Testis (tissue), 2 donors: ENCODE measurements at regions not wholly inside any gene's neighbourhood (a gene's known extent, or its start where the extent isn't known, plus 50 kb on each side); places are given as distances from the start of the nearest gene placed in this dataset.

Experiments used
- DNase-seq: peaks from one replicate; pipeline ENCODE4 v3.0.0-alpha.2; 2019
- H3K27ac ChIP-seq, 2 donors: fragments of 200-600 bp; sonication (generic); one replicate each; pipeline ENCODE4 v1.5.1; 2019
- H3K27me3 ChIP-seq: fragments of 200-600 bp; sonication (generic); one replicate; pipeline ENCODE4 v1.5.1; 2019
- H3K36me3 ChIP-seq: fragments of 200-600 bp; sonication (generic); one replicate; pipeline ENCODE4 v1.5.1; 2017; ENCODE audit warnings: low read depth; ENCODE audit errors: missing control alignments
- H3K4me1 ChIP-seq: fragments of 200-600 bp; sonication (generic); one replicate; pipeline ENCODE4 v1.5.1; 2019
- H3K4me3 ChIP-seq, 2 donors: fragments of 200-600 bp; sonication (generic); one replicate each; pipeline ENCODE4 v1.5.1; 2017 to 2019
- H3K9me3 ChIP-seq: fragments of 200-600 bp; sonication (generic); one replicate; pipeline ENCODE4 v1.5.1; 2017
- POLR2A ChIP-seq: fragments of 450-650 bp; IDR thresholded peaks from one replicate; pipeline ENCODE4 v1.6.1; 2017; ENCODE audit warnings: antibody characterized with exemption, mild to moderate bottlenecking, moderate library complexity
- WGBS, 2 donors: methylation state at CpG; one replicate each; pipeline ENCODE4 v1.1.5; 2018; 5-methylcytosine and 5-hydroxymethylcytosine counted together
- intact Hi-C: fragments of 100-400 bp; cut with DNase I; formaldehyde crosslinking; loops from one replicate; pipeline ENCODE4 v1.15.1; 2023; ENCODE audit warnings: low total_unique reads
- TF ChIP-seq, protein P1 (sequence below), 3 experiments: fragments of 450-650 bp in 2 of 3; fragments of 200-600 bp in 1 of 3; sonication (generic) in 1 of 3; IDR thresholded peaks; one replicate each; pipeline ENCODE4 v1.5.1; 2016 to 2019; ENCODE audit warnings: antibody characterized with exemption in 3 of 3, mild to moderate bottlenecking in 2 of 3, moderate library complexity in 1 of 3

DNA sequence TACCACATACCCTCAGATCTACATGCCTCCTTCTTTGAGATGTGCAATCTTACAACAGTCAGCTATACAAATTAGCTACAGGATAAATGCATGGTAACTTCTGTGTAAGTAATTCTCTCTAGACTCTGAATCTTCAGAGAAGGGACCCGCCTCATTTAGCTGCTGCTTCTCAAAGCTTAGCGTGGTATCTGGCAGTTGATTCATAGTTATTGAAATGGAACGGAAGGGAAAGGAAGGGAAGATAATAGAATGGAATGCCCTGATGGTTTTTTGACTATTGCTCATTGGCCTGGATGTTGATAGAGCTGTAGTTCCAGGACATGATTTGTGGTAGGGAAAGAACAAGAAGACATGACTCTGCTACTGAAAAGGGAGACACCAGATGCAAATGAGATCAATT is 498.1 kb upstream of the CRIM1 start:
- WGBS, 2 donors = 61 to 70% methylated on average over 3 of the region's 3 CpGs
- no peaks in the 10 kb centered on the region for H3K36me3 ChIP-seq
- intact Hi-C loops = no loop called here
- H3K4me3 ChIP-seq = no peak overlapping the region
- DNase-seq = no peak
- H3K27me3 ChIP-seq = no peaks in the 10 kb centered on the region
- no peaks in the 10 kb centered on the region for H3K9me3 ChIP-seq
- TF ChIP-seq POLR2A = no peak
- TF ChIP-seq, protein P1, sequence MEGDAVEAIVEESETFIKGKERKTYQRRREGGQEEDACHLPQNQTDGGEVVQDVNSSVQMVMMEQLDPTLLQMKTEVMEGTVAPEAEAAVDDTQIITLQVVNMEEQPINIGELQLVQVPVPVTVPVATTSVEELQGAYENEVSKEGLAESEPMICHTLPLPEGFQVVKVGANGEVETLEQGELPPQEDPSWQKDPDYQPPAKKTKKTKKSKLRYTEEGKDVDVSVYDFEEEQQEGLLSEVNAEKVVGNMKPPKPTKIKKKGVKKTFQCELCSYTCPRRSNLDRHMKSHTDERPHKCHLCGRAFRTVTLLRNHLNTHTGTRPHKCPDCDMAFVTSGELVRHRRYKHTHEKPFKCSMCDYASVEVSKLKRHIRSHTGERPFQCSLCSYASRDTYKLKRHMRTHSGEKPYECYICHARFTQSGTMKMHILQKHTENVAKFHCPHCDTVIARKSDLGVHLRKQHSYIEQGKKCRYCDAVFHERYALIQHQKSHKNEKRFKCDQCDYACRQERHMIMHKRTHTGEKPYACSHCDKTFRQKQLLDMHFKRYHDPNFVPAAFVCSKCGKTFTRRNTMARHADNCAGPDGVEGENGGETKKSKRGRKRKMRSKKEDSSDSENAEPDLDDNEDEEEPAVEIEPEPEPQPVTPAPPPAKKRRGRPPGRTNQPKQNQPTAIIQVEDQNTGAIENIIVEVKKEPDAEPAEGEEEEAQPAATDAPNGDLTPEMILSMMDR (IDR thresholded peaks at IDR 0.05) = no peak
- no peak overlapping the region for H3K27ac ChIP-seq
- no peaks in the 10 kb centered on the region for H3K4me1 ChIP-seq

- no peak for DNase-seq
- TF ChIP-seq POLR2A = no peak
- TF ChIP-seq, protein P1 (IDR thresholded peaks at IDR 0.05) = no peak
- intact Hi-C loops = no loop called here
- Histone ChIP-seq H3K9me3 (no peaks in the 10 kb centered on the region), H3K4me3 (no peak overlapping the region), H3K27me3 (no peaks in the 10 kb centered on the region), H3K4me1 (no peaks in the 10 kb centered on the region), H3K36me3 (no peaks in the 10 kb centered on the region), H3K27ac (no peak overlapping the region)
Observed at GRCh38 chr2:35831385-35831784, 524.2 kb upstream of the CRIM1 start.

GRCh38 chr2:35830833-35831232 is 524.7 kb upstream of the CRIM1 start:
- H3K4me3 ChIP-seq = no peak overlapping the region
- no peaks in the 10 kb centered on the region for H3K27me3 ChIP-seq
- TF ChIP-seq, protein P1 (IDR thresholded peaks at IDR 0.05) = no peak
- TF ChIP-seq POLR2A = no peak
- DNase-seq = no peak
- no peaks in the 10 kb centered on the region for H3K36me3 ChIP-seq
- WGBS, 2 donors = 81 to 97% methylated on average over 1 of the region's 1 CpG
- no peaks in the 10 kb centered on the region for H3K9me3 ChIP-seq
- H3K27ac ChIP-seq = no peak overlapping the region
- intact Hi-C loops = no loop called here
- no peaks in the 10 kb centered on the region for H3K4me1 ChIP-seq

DNA sequence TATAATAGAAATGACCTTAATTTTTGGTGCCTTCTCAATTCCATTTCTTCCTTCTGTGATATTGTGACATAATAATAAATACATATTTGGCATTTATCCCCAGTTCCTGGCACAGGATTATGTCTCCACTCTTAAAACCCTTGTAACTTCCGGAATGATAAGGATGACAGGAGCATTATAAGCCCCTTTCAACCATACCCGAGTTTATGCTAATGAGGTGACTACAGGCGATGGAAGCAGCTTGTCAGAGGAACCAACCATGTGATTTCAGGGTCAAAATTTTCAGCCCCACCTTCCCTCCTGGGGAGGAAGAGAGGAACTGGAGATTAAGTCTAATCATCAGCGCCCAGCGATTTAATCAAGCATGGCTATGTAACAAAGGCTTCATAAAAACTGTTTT is 528.5 kb upstream of the CRIM1 start:
- Histone ChIP-seq H3K9me3 (no peaks in the 10 kb centered on the region), H3K27me3 (no peaks in the 10 kb centered on the region), H3K36me3 (no peaks in the 10 kb centered on the region), H3K4me1 (no peaks in the 10 kb centered on the region), H3K27ac (no peak overlapping the region), H3K4me3 (no peak overlapping the region)
- no peak for DNase-seq
- TF ChIP-seq POLR2A = no peak
- TF ChIP-seq, protein P1 (IDR thresholded peaks at IDR 0.05) = no peak
- intact Hi-C loops = no loop called here
- WGBS, 2 donors = 57 to 58% methylated on average over 5 of the region's 5 CpGs

DNA sequence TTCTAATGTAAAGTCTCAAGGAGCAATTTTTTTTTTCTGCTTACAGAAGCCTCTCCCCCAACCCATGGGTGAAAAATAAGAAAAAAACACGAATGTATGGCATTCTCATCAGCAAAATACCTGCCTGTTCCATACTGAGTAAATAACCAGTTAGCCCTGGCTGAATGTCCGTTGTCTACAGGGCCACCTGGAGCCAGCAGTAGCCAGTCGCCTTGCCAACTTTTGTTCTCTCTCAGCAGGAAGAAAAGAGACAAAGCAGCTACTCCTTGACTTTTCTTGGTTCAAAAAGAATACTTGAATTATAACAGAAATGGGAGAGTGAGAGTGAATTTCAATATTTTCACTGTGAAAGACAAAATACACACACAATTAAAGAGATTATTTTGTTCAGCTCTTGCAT is 532.9 kb upstream of the CRIM1 start:
- TF ChIP-seq POLR2A = no peak
- TF ChIP-seq, protein P1 (IDR thresholded peaks at IDR 0.05) = no peak
- H3K27me3 ChIP-seq = no peaks in the 10 kb centered on the region
- 70% methylated on average over 3 of the region's 3 CpGs for WGBS, 2 donors
- no peaks in the 10 kb centered on the region for H3K4me1 ChIP-seq
- H3K4me3 ChIP-seq = no peak overlapping the region
- no peaks in the 10 kb centered on the region for H3K9me3 ChIP-seq
- intact Hi-C loops = no loop called here
- no peaks in the 10 kb centered on the region for H3K36me3 ChIP-seq
- H3K27ac ChIP-seq = no peak overlapping the region
- DNase-seq = no peak
